Right ventricle myocardium inferior (tissue), 1 donor: ENCODE measurements at regions not wholly inside any gene's neighbourhood (a gene's known extent, or its start where the extent isn't known, plus 50 kb on each side); places are given as distances from the start of the nearest gene placed in this dataset.

Experiments
- ATAC-seq: fragments of 200-7000 bp; cut with Tn5 transposase; one replicate; pipeline ENCODE4 v1.9.1; 2020; ENCODE audit warnings: mild to moderate bottlenecking, moderate library complexity
- DNase-seq: peaks from one replicate; pipeline ENCODE4 v3.0.0; 2021; ENCODE audit errors: missing footprints
- intact Hi-C: fragments of 100-400 bp; cut with DNase I; formaldehyde crosslinking; loops from one replicate; pipeline ENCODE4 v1.11.0; 2022
- donor health status: DM: no; HTN: yes; CAD: no; lungs with severe emphysema.

DNA sequence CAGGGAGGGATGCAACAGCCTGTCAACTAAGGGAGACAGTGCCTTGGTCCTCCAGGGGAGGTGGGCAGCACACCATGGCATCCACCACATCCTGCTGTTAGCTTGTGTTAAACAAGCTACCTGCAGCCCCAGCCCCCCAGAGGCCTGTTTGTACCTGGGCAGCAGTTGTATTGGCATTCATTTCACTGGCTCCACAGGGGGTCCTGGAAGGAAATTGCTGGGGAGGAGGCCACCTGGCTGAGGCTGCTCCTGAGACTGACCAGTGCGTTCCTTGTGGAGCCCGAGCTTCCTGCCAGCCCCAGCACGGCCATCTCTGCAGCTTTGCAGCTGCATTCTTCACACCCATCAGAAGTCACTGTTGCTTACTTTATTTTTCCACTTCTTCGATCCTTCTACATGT is 479.9 kb downstream of the INSC start:
- intact Hi-C loops: no loop called here
- ATAC-seq (no peak), DNase-seq (no peak)

DNA sequence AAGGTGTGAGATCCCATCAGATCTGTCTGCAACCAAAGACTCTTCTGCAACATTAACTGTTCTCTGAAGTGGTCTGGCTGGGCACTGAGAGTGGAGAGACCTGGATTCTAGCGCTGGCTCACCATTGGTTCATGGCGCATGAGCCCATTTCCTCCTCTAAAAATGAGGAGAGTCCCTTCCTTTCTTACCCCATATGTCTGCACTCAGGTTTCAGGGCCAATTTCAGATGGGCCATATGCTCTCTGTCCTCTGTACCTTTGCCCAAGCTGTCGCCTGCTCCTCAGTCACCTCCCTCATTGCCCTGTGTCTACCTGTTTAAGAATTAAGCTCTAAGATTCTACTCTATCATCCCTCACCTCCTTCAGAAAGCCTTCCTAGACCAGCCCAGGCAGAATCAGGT is 484.7 kb downstream of the INSC start:
- ATAC-seq (no peak), DNase-seq (no peak)
- intact Hi-C loops: no loop called here

DNA sequence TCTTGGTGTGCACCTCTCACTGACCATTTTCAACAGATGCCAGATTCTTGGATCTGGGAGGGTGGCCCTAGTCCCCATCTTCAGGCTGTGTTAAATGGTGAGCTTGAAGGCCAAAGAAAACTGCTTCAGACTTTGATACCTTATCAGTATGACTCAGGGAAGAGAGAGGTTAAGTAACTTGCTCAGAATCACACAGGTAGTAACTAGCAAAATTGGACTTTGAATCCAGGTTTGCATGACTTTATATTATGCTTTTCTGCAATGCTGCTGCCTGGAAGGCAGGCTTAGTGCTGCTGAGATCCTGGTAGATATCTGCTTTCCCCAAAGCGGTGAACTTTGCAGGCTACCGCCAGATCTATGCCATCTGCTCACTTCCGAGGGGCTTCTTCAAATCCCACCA is 487.3 kb downstream of the INSC start:
- no peak for ATAC-seq
- DNase-seq: no peak
- intact Hi-C loops: loop anchor here (10.0 kb wide), 1 partner anchor 1133 kb away; the partner anchor contains the start of gene C11orf58

DNA sequence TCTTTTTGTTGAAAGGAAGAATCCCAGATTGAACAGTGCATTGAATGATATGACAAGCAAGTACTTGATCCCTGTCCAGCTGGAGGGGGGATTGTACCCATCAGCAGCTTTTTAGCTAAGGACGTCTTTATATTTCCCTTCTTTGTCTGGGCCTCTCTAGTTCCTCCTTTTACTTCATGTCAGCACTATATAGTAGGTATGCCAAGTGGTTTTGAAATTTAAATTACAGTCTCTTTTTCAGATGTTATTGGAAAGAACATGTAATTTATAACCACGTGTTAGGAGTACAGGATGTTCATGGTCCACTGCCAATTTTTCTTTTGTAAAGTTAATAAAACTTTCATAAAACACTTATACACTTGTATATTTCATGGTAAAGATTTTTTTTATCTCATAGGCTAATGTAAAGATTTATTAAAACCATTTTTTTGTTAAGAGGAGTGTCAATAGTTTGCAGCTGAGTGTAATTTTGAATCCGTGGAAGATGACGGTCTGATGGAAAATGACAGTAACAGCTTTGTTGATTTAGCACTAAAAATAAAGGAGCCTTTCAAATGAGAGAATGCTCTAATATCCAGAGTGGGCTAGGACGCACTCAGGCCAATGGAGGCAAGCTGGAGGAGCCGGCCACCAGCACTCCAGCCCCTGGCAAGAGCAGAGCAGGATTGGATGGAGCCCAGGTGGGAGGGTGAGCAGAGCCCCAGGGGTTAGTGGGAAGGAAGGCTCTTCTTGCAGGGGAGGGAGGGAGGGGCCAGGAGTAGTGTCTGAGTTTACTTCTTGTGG is 488.3 kb downstream of the INSC start:
- no peak for DNase-seq
- intact Hi-C loops: loop anchor here (10.0 kb wide), 1 partner anchor 1132 kb away; the partner anchor contains the start of gene C11orf58
- peak; percentile 80 for ATAC-seq

DNA sequence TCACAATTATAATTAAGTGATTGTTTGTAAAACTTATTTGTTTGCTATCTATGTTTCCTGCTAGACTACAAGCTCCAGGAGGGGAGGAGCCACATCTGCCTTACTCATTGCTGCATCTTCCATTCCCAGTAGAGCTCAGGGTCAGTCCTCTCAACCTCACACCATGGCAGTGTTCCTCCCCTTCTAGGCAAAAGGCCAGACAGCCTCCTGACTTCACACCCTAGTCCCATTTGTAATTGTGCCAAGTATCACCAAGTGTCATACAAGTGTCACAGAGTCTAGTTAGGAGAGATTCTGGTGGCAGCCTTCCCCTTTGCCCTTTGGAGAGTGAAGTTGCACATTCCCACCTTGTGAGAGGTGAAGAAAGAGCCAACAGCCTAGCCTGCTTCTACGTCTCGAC is 490.4 kb downstream of the INSC start:
- intact Hi-C loops: loop anchor here (10.0 kb wide), 1 partner anchor 1130 kb away; the partner anchor contains the start of gene C11orf58
- DNase-seq: no peak

DNA sequence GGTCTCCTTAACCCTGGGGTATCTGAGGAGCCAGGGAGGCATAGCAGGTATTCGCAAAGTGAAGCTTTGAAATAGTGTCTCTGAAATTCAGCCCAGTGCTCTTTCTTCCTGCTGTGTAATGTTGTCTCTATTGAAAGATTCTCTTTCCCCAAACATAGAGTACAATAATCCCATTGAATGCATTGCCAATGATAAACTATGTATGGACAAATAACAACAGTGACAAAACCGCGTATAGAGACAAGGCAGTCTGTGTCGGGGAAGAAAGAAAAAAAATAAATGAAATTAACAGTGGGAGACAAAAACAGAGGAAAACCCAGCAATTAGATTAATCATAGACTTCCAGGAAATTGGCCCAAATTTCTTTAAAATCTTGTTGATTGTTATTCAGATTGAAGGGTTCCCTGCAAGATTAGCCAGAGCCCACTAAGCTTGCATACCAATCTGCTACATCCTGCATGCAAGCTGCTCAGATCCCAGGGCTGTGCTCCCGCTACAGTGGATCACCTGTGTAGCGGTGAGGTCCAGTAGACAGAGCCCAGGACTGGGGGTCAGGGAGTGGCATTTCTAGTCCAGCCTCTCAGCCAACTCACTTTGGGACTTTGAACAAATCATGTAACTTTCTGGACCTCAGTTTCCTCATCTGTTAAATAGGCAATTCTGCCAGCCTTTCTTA is 492.8 kb downstream of the INSC start:
- ATAC-seq: no peak
- intact Hi-C loops: loop anchor here (10.0 kb wide), 1 partner anchor 1127 kb away; the partner anchor contains the start of gene C11orf58
- DNase-seq: no peak

More for the DNA sequence above, 490.4 kb downstream of the INSC start:
- peak; percentile 58 for ATAC-seq

DNA sequence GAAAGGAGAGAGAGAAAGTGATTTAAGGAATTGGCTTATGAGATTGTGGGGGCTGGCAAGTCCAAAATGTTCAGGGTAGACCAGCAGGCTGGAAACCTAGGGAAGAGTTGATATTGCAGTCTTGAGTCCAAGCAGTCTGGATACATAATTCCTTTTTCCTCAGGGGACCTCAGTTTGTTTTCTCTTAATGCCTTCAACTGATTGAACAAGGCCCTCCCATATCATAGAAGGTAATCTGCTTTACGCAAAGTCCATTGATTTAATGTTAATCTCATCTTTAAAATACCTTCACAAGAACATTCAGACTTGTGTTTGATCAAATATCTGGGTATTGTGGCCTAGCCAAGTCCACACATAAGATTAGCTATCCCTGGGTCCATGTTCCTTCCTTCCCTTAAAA is 494.7 kb downstream of the INSC start:
- DNase-seq (no peak), ATAC-seq (no peak)
- intact Hi-C loops: loop anchor here (10.0 kb wide), 1 partner anchor 1125 kb away; the partner anchor contains the start of gene C11orf58

DNA sequence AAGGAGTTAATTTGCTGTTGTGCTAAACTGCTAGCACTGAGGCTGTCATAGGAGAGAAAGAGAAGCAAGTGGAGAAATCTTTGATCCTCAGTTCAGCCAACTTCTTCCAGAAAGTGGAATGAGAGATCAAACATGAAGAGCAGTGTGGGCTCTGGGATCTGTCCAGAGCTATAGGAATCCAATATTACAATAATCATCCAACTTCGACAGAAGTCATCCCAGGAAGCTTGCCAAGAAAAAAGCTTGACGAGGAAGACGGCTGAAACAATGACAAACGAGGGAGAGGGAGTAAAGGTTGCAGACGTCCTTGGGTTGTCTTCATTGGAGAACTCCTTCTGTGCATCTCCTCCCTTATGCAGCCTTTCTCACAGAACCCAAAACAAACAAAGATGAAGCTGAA is 496.2 kb downstream of the INSC start:
- ATAC-seq (no peak), DNase-seq (no peak)

DNA sequence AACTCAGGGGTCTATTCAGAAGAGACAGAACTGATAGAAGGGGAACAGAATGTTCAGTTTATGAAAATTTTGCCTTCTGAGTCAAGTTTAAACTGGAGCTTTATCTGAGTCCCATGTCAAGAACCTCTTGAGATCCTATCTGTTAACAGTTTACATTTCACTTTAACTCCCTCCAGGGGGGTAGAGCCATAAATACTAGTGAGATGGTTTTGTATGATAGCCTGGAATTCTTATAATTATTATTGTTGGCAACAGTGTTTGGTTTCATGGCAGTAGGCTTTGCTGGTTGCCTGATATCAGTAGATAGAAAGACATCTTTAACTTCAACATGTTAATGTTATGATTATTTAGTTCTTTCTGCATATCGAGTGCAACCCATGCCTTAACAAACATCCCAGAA is 498.5 kb downstream of the INSC start:
- DNase-seq (no peak), ATAC-seq (no peak)
- intact Hi-C loops: no loop called here

More for the DNA sequence above, 496.2 kb downstream of the INSC start:
- intact Hi-C loops: no loop called here

DNA sequence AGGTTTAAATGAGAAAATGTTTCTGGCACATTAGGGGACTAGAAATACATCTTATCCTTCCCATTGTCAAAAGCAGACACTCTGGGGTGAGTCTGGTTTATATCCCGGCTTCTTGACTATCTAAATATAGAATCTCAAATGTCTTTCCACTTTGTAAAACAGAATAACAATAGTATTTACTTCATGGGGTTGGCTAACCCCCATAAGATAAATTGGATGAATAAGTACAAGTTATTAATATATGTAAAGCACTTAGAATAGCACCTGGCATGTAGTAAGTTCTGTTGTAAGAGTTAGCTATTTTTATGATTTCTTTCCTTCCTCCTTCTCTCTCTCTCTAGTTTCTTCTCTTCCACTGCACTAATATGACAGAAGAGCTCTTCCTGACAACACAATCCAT is 499.1 kb downstream of the INSC start:
- intact Hi-C loops: no loop called here
- DNase-seq (no peak), ATAC-seq (peak; percentile 22)

DNA sequence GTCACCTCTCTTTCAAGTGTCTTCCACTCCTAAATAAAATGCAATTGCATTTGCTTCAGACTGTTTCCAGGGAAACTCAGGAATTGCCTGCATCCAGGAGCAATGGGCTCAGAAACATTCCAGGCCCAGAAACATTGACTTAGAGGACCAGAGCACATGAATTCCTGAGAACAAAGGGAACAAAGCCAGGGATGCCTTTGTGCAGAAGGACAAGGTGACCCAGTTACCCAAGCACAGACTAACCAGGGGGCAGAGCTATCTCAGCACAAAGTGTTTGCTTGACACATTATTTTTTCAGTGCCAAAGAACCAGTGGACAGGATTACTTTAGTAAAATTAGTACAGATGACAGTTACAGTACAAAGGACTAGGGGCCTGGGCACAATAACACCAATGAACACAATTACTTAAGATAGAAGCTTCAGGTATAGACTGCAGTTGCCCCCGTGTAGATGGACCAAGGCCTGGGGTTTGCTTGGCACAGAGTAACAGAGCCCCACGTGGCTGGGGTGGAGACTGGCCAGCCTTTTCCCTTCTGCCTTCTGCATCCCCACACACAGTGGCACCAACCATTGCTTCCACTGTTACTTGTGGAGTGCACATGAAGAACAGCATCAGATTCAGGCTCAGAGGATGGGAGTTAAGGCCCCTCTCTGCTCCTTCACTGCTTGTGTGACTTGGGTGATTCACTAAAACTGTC is 500.8 kb downstream of the INSC start:
- peak; percentile 85 for ATAC-seq
- intact Hi-C loops: no loop called here
- DNase-seq: no peak

DNA sequence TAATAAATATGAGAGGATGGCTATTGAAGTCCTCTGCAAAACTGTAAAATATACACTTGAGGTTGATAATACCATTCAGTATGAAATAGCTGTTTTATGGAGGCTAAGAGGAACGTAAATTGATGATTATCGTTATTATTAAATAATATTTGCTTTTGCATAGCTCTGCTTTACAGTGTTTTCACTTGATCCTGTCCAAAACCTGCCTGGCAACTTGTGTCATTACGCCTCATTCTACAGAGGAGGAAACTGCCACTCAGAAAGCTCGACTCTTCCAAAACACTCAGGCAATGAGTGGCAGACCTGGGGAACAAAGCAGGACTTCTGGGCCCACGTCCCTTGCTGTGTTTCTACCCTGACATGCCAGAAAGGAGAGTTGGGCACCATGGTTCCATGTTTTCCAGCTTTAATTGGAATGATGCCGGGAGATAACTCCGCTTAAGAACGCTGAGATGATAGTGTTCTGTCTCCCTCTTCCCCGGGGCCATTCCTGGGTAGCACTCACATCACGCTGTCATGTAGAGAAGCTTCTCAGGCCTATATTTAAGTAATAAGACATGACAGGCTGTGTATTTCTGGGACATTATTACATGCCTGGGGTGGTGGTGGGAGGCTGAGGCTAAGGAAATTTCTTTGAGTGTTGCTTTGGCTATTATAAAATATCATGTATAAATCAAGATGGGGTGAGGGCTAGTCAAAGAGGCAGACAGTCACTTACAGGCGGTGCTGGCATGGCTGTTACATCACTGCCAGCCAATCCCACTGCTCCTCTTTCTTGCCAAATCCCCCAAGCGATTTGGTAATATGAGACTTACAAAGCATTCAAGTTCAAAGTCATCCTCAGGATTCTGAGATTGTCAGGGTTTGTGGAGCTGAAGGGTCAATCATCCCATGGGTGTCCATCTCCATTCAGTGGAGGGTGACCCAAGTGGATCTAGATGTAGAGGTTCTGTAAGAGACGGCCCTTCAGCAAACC is 501.7 kb downstream of the INSC start:
- intact Hi-C loops: no loop called here
- ATAC-seq (no peak), DNase-seq (no peak)

DNA sequence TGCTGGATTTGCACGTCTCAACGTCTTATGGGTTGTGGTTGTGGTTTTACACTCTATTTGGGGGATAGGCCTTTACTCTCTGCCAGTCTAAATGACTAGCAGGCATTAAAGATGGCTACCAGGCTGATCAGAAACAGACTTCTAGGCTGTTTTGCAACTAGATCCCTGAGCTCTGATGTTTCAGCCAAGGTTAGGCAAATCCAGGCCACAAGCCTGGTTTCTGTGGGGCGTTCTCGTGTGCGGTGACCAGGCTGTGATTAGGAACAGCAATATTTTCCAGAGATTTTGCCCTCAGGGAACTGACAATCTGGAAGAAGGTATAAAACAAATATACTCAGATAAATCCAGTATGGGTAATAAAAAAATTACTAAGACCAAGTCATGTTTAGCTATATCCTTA is 502.4 kb downstream of the INSC start:
- DNase-seq (no peak), ATAC-seq (no peak)
- intact Hi-C loops: no loop called here

DNA sequence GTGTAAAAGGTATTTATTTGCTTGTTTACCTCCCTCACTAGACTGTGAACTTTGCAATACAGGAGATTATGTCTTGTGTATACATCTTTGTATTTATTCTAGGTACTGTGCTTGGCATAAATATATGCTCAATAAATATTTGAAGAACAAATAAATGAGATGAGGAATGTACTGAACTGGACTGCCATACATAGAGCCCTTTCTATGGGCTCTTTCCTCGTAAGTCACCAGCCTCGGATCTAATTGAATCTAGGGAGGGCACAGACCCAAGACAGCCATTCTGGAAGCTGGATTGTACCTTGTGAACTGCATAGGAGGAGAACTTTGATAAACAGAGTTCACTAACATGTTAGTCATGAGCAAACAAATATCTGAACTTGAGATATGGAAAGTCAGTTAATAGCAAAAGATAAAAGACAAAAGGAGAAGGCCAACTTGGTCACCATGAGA is 503.9 kb downstream of the INSC start:
- intact Hi-C loops: no loop called here
- DNase-seq: no peak
- no peak for ATAC-seq

DNA sequence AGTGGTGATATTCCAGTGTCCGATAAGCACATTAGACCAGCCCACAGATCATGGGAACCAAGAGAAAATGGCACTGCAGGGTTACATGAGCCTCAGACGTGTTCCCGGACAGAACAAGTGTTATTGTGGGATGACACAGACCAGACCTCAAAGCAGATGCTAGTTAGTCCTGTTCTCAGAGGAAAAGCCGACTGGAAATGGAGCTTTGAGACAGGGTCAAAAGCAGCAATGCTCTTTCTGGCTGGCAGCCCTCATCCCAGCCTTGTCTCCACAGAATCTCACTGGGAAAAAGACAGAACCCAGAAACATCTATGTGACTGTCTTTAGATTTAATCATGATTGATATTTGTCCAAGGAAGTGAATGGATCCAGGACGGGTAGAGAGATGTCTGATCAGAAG is 506.8 kb downstream of the INSC start:
- DNase-seq: no peak
- ATAC-seq: no peak
- intact Hi-C loops: no loop called here

DNA sequence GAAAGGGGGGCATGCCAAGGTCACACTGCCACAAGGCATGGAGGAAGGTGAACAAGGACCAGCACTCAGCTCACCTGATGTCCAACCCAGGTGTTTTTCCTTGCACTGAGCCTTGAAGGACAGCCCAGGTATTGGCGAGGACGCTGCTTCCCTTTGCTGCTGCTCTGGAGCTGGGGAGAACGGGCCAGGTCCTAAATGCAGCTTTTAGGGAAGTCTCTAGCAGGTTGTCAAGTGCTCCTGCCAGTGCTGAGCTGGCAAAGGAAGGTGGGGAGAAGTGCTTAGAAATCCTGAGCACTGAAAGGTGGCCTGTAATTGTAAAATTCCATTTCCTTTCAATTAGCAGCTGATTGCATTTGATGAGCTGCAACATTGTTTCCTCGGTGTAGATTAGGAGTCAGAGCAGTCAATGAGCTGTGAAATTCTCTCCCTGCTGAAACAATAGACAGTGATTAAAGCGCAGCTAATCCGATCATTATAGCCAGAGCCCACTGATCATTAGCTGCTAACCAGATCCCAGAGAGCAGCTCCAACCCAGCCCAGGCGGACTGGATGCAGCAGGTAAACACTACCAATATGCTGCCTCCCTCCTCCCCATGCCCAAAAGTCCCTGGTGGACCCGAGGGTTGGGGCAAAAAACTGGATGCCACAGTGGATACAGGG is 507.6 kb downstream of the INSC start:
- DNase-seq (no peak), ATAC-seq (no peak)
- intact Hi-C loops: no loop called here

DNA sequence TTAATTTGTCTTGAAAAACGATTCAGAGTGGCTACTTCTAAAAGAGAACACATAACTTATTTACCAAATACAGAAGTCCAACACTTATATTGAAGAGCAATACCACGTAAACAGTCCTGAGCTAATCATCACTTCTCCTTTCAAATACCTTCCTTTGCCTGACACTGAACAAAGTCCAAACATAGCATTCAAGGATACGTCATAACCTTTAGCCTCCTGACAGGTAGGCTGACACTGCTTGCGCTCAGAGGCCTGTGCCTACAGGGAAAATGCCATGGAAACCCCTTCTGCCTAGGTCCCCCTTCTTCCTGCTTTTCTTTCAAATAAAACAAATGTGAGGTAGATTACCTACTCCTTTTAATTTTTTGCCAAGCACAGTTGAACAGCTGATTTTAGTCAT is 510.0 kb downstream of the INSC start:
- intact Hi-C loops: no loop called here
- DNase-seq (no peak), ATAC-seq (no peak)

DNA sequence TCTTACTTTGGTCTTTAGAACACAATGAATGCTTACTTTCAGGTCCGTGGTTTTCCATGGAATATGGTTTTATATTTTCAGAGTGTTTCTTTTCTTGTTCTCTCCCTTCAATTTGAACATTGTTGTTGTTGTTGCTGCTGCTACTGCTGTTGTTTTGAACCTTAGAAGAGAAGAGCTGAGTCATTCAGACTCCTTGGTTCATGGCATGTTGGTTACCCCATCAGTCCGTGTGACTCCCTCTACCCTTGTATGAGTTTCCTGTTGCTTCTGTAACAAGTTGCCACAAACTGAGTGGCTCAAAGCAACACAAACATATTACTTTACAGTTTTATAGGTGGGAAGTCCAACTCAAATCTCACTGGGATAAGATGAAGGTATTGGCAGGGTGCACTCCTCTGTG is 511.0 kb downstream of the INSC start:
- intact Hi-C loops: no loop called here
- DNase-seq: no peak
- no peak for ATAC-seq
